ENCODE measurements at regions not wholly inside any gene's neighbourhood (a gene's known extent, or its start where the extent isn't known, plus 50 kb on each side); places are given as distances from the start of the nearest gene placed in this dataset.

GRCh38 chr1:244354810-244355278 lies 96.9 kb downstream of the ADSS2 start:
- Histone ChIP-seq H2AFZ (no peak overlapping the region), H3K4me3 (ENCODE audit: low read depth, low read length) (no peak overlapping the region), H3K36me3 (ENCODE audit: control insufficient read depth, insufficient read depth, low read length) (no peaks in the 10 kb centered on the region), H3K9me3 (ENCODE audit: control insufficient read depth, low read length) (no peaks in the 10 kb centered on the region), H3K4me1 (no peaks in the 10 kb centered on the region), H3K9ac (no peak overlapping the region), H3K4me2 (ENCODE audit: low read length) (no peak overlapping the region), H3K27ac (no peak overlapping the region), H3K27me3 (ENCODE audit: control insufficient read depth, insufficient read depth, low read length) (no peaks in the 10 kb centered on the region), H3K79me2 (no peaks in the 10 kb centered on the region)
- no peak for TF ChIP-seq CTCF (IDR thresholded peaks at IDR 0.05)

- Histone ChIP-seq H3K9ac (no peak overlapping the region), H2AFZ (no peak overlapping the region), H3K79me2 (no peaks in the 10 kb centered on the region), H3K27me3 (ENCODE audit: control insufficient read depth, insufficient read depth, low read length) (no peaks in the 10 kb centered on the region), H3K4me1 (no peaks in the 10 kb centered on the region), H3K36me3 (ENCODE audit: control insufficient read depth, insufficient read depth, low read length) (no peaks in the 10 kb centered on the region), H3K4me3 (ENCODE audit: low read depth, low read length) (no peak overlapping the region), H3K4me2 (ENCODE audit: low read length) (no peak overlapping the region), H3K27ac (no peak overlapping the region), H3K9me3 (ENCODE audit: control insufficient read depth, low read length) (no peaks in the 10 kb centered on the region)
- TF ChIP-seq CTCF (IDR thresholded peaks at IDR 0.05): no peak
Measured at GRCh38 chr1:244356376-244356775, 95.3 kb downstream of the ADSS2 start.
